Adrenal gland (tissue), 9 donors: ENCODE measurements at regions not wholly inside any gene's neighbourhood (a gene's known extent, or its start where the extent isn't known, plus 50 kb on each side); places are given as distances from the start of the nearest gene placed in this dataset.
"Not testable (repeated sequence)": the region's sequence is repeated elsewhere in the genome, so short reads cannot be mapped to it uniquely, and the experiment has no call there.

Experiments used
- DNase-seq, 7 donors: peaks; one replicate each; pipeline ENCODE4 v3.0.0-alpha.2; 2019 to 2020
- H3K27ac ChIP-seq, 5 donors: fragments of 200-600 bp; sonication (generic) in 4 of 5; 1 replicate in 3 of 5; 2 replicates in 2 of 5; pipeline versions ENCODE4 v1.5.1 to v1.8.0; 2016 to 2020; ENCODE audit warnings: mild to moderate bottlenecking in 1 of 5
- H3K27me3 ChIP-seq: fragments of 200-600 bp; 2 replicates; pipeline ENCODE4 v1.8.0; 2021
- H3K36me3 ChIP-seq, 2 donors: fragments of 200-600 bp; replicated peaks in 1 of 2; 1 replicate in 1 of 2; 2 replicates in 1 of 2; pipeline versions ENCODE4 v1.5.1 to v1.8.0; 2018 to 2022
- H3K4me1 ChIP-seq, 2 donors: fragments of 200-600 bp; replicated peaks in 1 of 2; 1 replicate in 1 of 2; 2 replicates in 1 of 2; pipeline versions ENCODE4 v1.5.1 to v1.8.0; 2018 to 2021
- H3K4me3 ChIP-seq, 4 donors: fragments of 200-600 bp; sonication (generic) in 3 of 4; one replicate each; pipeline ENCODE4 v1.5.1; 2016 to 2018
- H3K9me3 ChIP-seq, 3 donors: fragments of 200-600 bp; sonication (generic) in 1 of 3; replicated peaks in 1 of 3; 1 replicate in 2 of 3; 2 replicates in 1 of 3; pipeline versions ENCODE4 v1.5.1 to v1.8.0; 2016 to 2021
- POLR2A ChIP-seq, 2 donors: fragments of 450-650 bp; IDR thresholded peaks; one replicate each; pipeline ENCODE4 v1.6.1; 2017; ENCODE audit warnings: antibody characterized with exemption in 2 of 2, mild to moderate bottlenecking in 2 of 2, moderate library complexity in 1 of 2
- WGBS, 4 donors: extraction: QIAGEN DNeasy Blood & Tissue Kit in 2 of 4; methylation state at CpG; one replicate each; pipeline versions ENCODE4 v1.1.5 to v1.1.7; 2013 to 2017; 5-methylcytosine and 5-hydroxymethylcytosine counted together
- intact Hi-C, 2 donors: fragments of 100-400 bp; cut with DNase I; formaldehyde crosslinking; loops; one replicate each; pipeline versions ENCODE4 v1.14.1 to v1.15.0; 2022 to 2023
- TF ChIP-seq, protein P1 (sequence below), 6 experiments: fragments of 450-650 bp in 4 of 6; fragments of 200-600 bp in 2 of 6; sonication (generic) in 1 of 6; IDR thresholded peaks; 1 replicate in 5 of 6; 2 replicates in 1 of 6; pipeline versions ENCODE4 v1.5.1 to v1.8.0; 2016 to 2021; ENCODE audit warnings: antibody characterized with exemption in 6 of 6, mild to moderate bottlenecking in 2 of 6, moderate library complexity in 1 of 6
- donor health status: healthy with polysubstance abuse.
- donor health status: Bipolar disorder and iron deficiency.
- donor health status: DM: yes; HTN: yes; CAD: no.
- donor health status: DM: no; HTN: no; CAD: no.
- donor health status: DM: no; HTN: no; CAD: no.

DNA sequence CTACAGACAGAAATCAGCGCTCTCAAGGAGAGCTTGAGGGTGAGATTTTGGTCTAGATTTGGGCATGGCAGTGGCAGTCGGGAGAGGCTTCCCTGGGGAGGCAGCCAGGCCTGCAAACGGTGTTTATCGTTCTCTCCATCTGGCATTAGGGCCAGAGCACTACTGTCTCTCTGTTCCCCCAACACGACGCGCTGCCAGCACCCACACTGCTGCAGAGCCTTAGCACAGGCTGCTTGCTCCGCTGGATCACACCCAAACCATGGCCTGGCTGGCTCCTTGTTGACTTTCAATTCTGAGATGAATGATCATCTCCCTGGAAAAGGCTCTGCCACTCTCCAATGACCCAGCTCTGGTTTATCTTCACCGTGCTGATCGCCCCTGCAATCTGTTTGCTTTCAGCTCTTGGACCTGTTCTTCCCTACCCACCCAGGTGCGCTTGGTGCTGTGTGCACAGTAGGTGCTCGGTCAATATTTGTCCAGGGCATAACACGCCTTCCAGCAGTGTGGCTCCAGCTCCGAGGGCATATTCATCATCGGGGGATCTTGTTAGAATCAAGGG is 106.1 kb downstream of the TFAP2C start:
- no peaks in the 10 kb centered on the region for H3K4me1 ChIP-seq
- DNase-seq, result peak in 1 of 7 donors; percentile 59
- H3K27me3 ChIP-seq, result peaks cover 5% of the 10 kb centered on the region
- no peaks in the 10 kb centered on the region for H3K9me3 ChIP-seq
- intact Hi-C loops, result no loop called here
- H3K27ac ChIP-seq, result no peak overlapping the region
- H3K36me3 ChIP-seq, result no peaks in the 10 kb centered on the region
- no peak overlapping the region for H3K4me3 ChIP-seq
- TF ChIP-seq POLR2A (IDR thresholded peaks at IDR 0.05), result no peak
- TF ChIP-seq, protein P1, sequence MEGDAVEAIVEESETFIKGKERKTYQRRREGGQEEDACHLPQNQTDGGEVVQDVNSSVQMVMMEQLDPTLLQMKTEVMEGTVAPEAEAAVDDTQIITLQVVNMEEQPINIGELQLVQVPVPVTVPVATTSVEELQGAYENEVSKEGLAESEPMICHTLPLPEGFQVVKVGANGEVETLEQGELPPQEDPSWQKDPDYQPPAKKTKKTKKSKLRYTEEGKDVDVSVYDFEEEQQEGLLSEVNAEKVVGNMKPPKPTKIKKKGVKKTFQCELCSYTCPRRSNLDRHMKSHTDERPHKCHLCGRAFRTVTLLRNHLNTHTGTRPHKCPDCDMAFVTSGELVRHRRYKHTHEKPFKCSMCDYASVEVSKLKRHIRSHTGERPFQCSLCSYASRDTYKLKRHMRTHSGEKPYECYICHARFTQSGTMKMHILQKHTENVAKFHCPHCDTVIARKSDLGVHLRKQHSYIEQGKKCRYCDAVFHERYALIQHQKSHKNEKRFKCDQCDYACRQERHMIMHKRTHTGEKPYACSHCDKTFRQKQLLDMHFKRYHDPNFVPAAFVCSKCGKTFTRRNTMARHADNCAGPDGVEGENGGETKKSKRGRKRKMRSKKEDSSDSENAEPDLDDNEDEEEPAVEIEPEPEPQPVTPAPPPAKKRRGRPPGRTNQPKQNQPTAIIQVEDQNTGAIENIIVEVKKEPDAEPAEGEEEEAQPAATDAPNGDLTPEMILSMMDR (IDR thresholded peaks at IDR 0.05), result no peak
- 26 to 48% (median 39%) methylated on average over 11 to 15 of the region's 15 CpGs for WGBS, 4 donors

DNA sequence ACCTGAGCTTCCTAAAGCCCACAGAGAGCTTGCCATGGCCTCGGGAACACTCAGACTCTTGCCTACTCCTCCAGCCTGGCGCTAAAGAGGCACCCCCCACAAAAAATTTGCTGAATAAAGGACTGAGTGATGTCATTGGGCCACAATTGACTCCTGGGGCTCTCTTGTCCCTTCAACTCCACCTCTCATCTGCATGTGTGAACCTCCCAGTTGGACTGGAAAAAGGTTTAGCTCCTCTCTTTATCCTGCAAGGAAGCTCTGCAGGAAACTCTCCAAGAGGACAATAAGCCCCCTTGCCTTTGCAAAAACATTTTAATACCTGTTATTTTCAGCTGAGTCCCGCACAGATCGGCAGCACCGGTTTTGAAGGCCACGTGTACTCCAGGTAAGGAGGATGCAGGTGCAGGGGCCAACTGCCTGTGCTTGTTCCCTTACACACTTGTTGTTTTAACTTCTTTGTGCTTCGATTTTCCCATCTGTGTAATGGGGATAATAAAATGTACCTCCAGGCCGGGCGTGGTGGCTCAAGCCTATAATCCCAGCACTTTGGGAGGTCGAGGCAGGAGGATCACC is 107.3 kb downstream of the TFAP2C start:
- Histone ChIP-seq H3K27ac (no peak overlapping the region), H3K36me3 (no peaks in the 10 kb centered on the region), H3K9me3 (no peaks in the 10 kb centered on the region), H3K27me3 (peaks cover 5% of the 10 kb centered on the region), H3K4me3 (no peak overlapping the region), H3K4me1 (no peaks in the 10 kb centered on the region)
- intact Hi-C loops, result no loop called here
- TF ChIP-seq, protein P1 (IDR thresholded peaks at IDR 0.05), result no peak
- TF ChIP-seq POLR2A (IDR thresholded peaks at IDR 0.05), result no peak
- no peak for DNase-seq
- 6 to 18% (median 9%) methylated on average over 8 to 10 of the region's 10 CpGs for WGBS, 4 donors

DNA sequence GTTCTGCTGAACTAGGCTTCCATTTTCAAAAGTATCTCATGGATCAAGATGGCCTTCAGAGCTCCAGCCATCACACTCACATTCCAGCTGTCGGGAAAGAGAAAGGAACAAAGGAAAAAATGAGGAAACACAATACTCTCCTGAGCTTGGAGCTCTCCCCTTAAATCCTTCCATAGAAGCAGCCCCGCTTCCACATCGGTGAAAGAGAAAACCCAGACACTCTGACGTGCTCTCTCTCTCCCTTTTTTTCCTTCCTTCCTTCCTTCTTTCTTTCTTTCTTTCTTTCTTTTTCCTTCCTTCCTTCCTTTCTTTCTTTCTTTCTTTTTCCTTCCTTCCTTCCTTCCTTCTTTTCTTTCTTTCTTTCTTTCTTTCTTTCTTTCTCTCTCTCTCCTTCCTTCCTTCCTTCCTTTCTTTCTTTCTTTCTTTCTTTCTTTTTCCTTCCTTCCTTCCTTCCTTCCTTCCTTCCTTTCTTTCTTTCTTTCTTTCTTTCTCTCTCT is 115.3 kb downstream of the TFAP2C start:
- H3K36me3 ChIP-seq, H3K9me3 ChIP-seq, H3K4me3 ChIP-seq, H3K27ac ChIP-seq, H3K27me3 ChIP-seq, intact Hi-C loops, H3K4me1 ChIP-seq, DNase-seq: not testable (repeated sequence)
- WGBS, 4 donors, result 82 to 97% (median 87%) methylated on average over 4 of the region's 4 CpGs

DNA sequence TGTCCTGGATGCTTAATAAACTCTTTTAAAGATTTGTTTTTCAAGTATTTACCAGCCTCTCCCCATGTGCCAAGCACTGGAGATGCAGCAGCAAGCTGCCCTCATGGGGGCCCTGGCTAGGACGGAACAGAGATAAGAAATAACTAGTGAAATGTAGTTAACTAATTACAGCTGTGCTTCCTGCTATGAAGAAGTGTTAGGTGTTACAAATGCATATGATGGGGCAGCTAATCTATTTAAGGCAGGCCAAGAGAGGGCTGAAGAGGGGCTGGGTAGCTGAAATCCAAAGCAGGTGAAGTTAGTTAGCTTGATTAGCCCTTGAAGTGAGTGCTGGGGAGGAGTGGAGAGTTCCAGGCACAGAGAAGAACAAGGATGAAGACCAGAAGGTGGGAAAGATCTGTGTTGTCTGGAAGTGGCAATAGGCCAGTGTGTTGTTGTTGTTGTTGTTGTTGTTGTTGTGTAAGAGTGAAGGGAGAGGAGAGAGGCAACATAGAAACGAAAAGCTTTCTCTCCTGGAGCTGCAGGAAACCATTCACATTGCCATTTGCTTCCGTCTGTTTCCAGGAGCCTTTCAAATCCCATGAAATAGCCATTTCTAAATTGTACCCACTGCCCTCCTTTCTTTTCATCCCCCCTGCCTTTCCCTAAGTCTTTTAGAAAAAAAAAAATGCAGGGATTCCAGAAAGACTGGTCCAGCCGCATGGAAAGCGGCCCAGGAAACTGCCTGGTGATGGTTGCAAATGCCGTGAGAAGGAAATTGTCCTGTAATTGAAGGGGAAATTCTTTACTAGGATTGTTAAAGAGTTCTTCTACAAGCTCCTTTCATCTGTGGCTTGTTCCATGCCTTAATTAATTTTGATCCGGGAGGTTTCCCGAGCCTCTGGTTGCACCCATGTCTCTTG is 119.6 kb downstream of the TFAP2C start:
- H3K36me3 ChIP-seq, result no peaks in the 10 kb centered on the region
- H3K4me3 ChIP-seq, result no peak overlapping the region
- WGBS, 4 donors, result 57 to 66% (median 60%) methylated on average over 8 of the region's 8 CpGs
- H3K4me1 ChIP-seq, result no peaks in the 10 kb centered on the region
- no peak for DNase-seq
- intact Hi-C loops, result no loop called here
- no peak overlapping the region for H3K27ac ChIP-seq
- H3K27me3 ChIP-seq, result peaks cover 6% of the 10 kb centered on the region
- TF ChIP-seq POLR2A (IDR thresholded peaks at IDR 0.05), result no peak
- no peaks in the 10 kb centered on the region for H3K9me3 ChIP-seq

DNA sequence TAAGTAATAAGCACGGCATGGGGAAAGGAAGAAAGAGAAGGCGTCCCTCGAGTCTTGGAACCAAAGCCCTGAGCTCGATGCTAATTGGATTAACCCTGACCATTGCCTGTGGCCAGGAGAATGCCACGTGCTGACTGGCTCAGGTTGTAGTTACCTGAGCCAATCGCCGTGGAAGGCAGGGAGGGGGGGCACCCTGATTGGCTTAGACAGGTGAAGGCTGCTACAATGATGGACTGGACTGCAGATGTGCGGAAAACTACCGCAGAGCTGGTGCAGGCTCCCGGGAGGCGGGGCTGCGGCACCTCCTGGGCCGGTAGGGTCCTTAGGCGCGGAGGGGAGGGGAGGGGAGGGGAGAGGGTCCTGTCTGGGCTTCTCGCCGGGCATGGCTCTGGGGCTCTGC is 121.3 kb downstream of the TFAP2C start:
- Histone ChIP-seq H3K36me3 (no peaks in the 10 kb centered on the region), H3K27ac (no peak overlapping the region), H3K27me3 (peaks cover 8% of the 10 kb centered on the region), H3K4me3 (no peak overlapping the region), H3K4me1 (no peaks in the 10 kb centered on the region), H3K9me3 (no peaks in the 10 kb centered on the region)
- intact Hi-C loops, result no loop called here
- no peak for DNase-seq
- TF ChIP-seq POLR2A (IDR thresholded peaks at IDR 0.05), result no peak
- TF ChIP-seq, protein P1 (IDR thresholded peaks at IDR 0.05), result no peak
- 14 to 21% (median 17%) methylated on average over 7 to 17 of the region's 17 CpGs for WGBS, 4 donors
